ENCODE measurements at regions not wholly inside any gene's neighbourhood (a gene's known extent, or its start where the extent isn't known, plus 50 kb on each side); places are given as distances from the start of the nearest gene placed in this dataset.

- TF ChIP-seq REST (IDR thresholded peaks at IDR 0.05) = no peak
- TF ChIP-seq ZBTB33 (IDR thresholded peaks at IDR 0.05) = no peak
Measured at GRCh38 chr9:14023285-14023684, 290.7 kb downstream of the NFIB start (continued).

- WGBS = 59% methylated on average over 3 of the region's 3 CpGs
- no peak for DNase-seq (ENCODE audit: low spot score)
- no peak for TF ChIP-seq MAX (IDR thresholded peaks at IDR 0.05)
- no peak for TF ChIP-seq RXRA (IDR thresholded peaks at IDR 0.05)
- no peak for TF ChIP-seq HNF4G (IDR thresholded peaks at IDR 0.05)
- TF ChIP-seq RAD21 (IDR thresholded peaks at IDR 0.05) = no peak
- TF ChIP-seq FOXA2 (IDR thresholded peaks at IDR 0.05) = no peak
- no peak for TF ChIP-seq CTCF (IDR thresholded peaks at IDR 0.05; ENCODE audit: low read depth, low read length, missing input control)
- no peak for TF ChIP-seq EGR1 (IDR thresholded peaks at IDR 0.05; ENCODE audit: low read depth in 2 of 2)
- no peak for TF ChIP-seq REST (IDR thresholded peaks at IDR 0.05)
- TF ChIP-seq HNF4A (conservative IDR thresholded peaks at IDR 0.05) = no peak
- TF ChIP-seq NR2F2 (IDR thresholded peaks at IDR 0.05) = no peak
- TF ChIP-seq SP1 (IDR thresholded peaks at IDR 0.05) = no peak
- TF ChIP-seq YY1 (IDR thresholded peaks at IDR 0.05) = no peak
- no peak for TF ChIP-seq ATF3 (IDR thresholded peaks at IDR 0.05)
- Histone ChIP-seq H3K4me3 (ENCODE audit: low read depth in 1 of 3, low read length in 3 of 3) (no peak overlapping the region), H3K9me3 (ENCODE audit: control insufficient read depth in 4 of 4, low read length in 3 of 4) (no peaks in the 10 kb centered on the region), H3K36me3 (ENCODE audit: control insufficient read depth in 4 of 4, insufficient read depth in 3 of 4, low read depth in 1 of 4, low read length in 3 of 4) (no peaks in the 10 kb centered on the region), H3K4me1 (ENCODE audit: control insufficient read depth in 4 of 4, insufficient read depth in 4 of 4, low read length in 3 of 4) (peaks cover 0 to 3% (median 2%) of the 10 kb centered on the region in 4 donors), H3K27ac (ENCODE audit: low read depth in 1 of 2, low read length in 2 of 2) (no peak overlapping the region), H3K27me3 (ENCODE audit: control insufficient read depth in 4 of 4, insufficient read depth in 4 of 4, low read length in 3 of 4) (no peaks in the 10 kb centered on the region), H3K9ac (ENCODE audit: low read depth in 1 of 2, low read length in 2 of 2) (no peak overlapping the region)
Measured at GRCh38 chr9:14021871-14022525, 291.9 kb downstream of the NFIB start.
